ENCODE measurements at regions not wholly inside any gene's neighbourhood (a gene's known extent, or its start where the extent isn't known, plus 50 kb on each side); places are given as distances from the start of the nearest gene placed in this dataset.
"Not testable (repeated sequence)": the region's sequence is repeated elsewhere in the genome, so short reads cannot be mapped to it uniquely, and the experiment has no call there.

DNA sequence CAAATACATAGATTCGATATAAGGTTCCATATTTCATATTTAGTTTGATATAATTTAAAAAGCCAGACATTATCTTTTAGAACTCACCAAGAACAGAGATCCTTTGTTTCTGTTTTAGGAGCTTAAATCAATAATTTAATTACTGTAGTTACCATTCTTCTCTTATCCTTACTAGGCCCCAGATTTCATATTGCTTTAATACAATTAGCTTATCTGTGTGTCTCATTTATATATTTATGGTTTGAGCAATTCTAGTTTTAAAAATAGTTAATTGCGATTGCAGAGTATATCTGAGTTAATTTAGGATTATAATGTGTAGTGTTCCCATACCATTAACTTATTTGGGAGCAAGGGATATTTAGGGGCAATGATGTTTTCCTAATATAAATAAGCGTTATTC, 558.8 kb upstream of the ZNF804A start:
- no peak overlapping the region for H3K4me3 ChIP-seq

DNA sequence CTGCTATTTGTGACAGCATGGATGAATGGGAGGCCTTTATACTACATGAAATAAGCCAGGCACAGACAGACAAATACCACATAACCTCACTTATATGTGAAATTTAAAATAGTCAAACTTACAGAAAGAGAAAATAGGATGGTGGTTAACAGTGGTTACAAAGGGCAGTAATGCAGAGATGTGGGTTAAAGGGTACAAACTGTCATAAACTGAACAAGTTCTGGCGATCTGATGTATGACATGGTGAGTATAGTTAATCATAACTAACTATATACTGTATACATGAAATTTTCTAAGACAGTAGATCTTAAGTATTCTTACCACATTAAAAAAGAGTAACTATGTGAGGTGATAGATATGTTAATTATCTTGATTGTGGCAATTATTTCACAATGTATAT, 558.1 kb upstream of the ZNF804A start:
- Histone ChIP-seq H3K27ac (no peak overlapping the region), H3K36me3 (ENCODE audit: insufficient read depth, low read length) (no peaks in the 10 kb centered on the region), H3K9ac (ENCODE audit: insufficient read length) (no peak overlapping the region), H3K9me3 (ENCODE audit: low read depth, low read length) (no peaks in the 10 kb centered on the region), H3K4me3 (no peak overlapping the region)
- no peak for DNase-seq (ENCODE audit: low read depth, low spot score)
- TF ChIP-seq EZH2 (IDR thresholded peaks at IDR 0.05) (no peak), POLR2AphosphoS5 (IDR thresholded peaks at IDR 0.05; ENCODE audit: borderline replicate concordance, low read depth, low read length) (no peak), FOXP2 (optimal IDR thresholded peaks at IDR 0.05; ENCODE audit: control extremely low read depth, extremely low read length, insufficient read depth) (no peak)

More for the DNA sequence above, 558.8 kb upstream of the ZNF804A start:
- H3K9me3 ChIP-seq (ENCODE audit: low read depth, low read length): no peaks in the 10 kb centered on the region
- DNase-seq (ENCODE audit: low read depth, low spot score): no peak
- H3K27ac ChIP-seq: no peak overlapping the region
- H3K36me3 ChIP-seq (ENCODE audit: insufficient read depth, low read length): no peaks in the 10 kb centered on the region
- TF ChIP-seq POLR2AphosphoS5 (IDR thresholded peaks at IDR 0.05; ENCODE audit: borderline replicate concordance, low read depth, low read length): no peak
- no peak for TF ChIP-seq FOXP2 (optimal IDR thresholded peaks at IDR 0.05; ENCODE audit: control extremely low read depth, extremely low read length, insufficient read depth)
- no peak for TF ChIP-seq EZH2 (IDR thresholded peaks at IDR 0.05)
- no peak overlapping the region for H3K9ac ChIP-seq (ENCODE audit: insufficient read length)

DNA sequence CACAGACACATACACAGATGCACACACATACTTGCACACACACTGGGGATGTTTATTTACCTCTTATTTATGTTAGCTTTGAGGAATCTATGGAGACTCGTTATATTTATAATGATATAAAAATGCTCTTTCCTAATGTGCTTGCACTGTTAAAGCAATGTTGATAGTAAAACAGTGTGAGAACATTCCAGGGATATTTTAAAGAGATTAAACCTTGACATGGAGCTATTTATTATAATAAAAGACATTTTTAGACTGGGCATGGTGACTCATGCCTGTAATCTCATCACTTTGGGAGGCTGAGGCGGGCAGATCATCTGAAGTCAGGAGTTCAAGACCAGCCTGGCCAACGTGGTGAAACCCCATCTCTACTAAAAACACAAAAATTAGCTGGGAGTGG, 557.3 kb upstream of the ZNF804A start:
- Histone ChIP-seq H3K4me3 (no peak overlapping the region), H3K27ac (no peak overlapping the region), H3K9me3 (ENCODE audit: low read depth, low read length) (no peaks in the 10 kb centered on the region), H3K9ac (ENCODE audit: insufficient read length) (no peak overlapping the region), H3K36me3 (ENCODE audit: insufficient read depth, low read length) (no peaks in the 10 kb centered on the region)
- no peak for DNase-seq (ENCODE audit: low read depth, low spot score)
- no peak for TF ChIP-seq FOXP2 (optimal IDR thresholded peaks at IDR 0.05; ENCODE audit: control extremely low read depth, extremely low read length, insufficient read depth)
- TF ChIP-seq EZH2 (IDR thresholded peaks at IDR 0.05): no peak
- no peak for TF ChIP-seq POLR2AphosphoS5 (IDR thresholded peaks at IDR 0.05; ENCODE audit: borderline replicate concordance, low read depth, low read length)

DNA sequence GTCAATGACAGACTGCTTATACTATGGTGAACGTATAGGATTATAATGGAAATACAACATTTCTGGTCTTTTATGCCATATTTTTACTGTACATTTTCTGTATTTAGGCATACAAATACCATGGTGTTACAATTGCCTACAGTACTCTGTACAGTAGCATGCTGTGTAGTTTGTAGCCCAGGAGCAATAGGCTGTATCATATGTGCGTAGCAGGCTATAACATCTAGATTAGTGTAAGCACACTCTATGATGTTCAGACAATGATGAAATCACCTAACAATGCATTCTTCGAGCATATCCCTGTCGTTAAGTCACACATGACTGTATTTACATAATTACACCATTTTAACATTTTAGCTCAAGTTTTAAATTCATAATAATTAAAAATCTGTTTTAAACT, 556.6 kb upstream of the ZNF804A start:
- DNase-seq (ENCODE audit: low read depth, low spot score): no peak
- no peak overlapping the region for H3K9ac ChIP-seq (ENCODE audit: insufficient read length)
- H3K27ac ChIP-seq: no peak overlapping the region
- no peak for TF ChIP-seq FOXP2 (optimal IDR thresholded peaks at IDR 0.05; ENCODE audit: control extremely low read depth, extremely low read length, insufficient read depth)
- no peak for TF ChIP-seq EZH2 (IDR thresholded peaks at IDR 0.05)
- no peak for TF ChIP-seq POLR2AphosphoS5 (IDR thresholded peaks at IDR 0.05; ENCODE audit: borderline replicate concordance, low read depth, low read length)
- H3K36me3 ChIP-seq (ENCODE audit: insufficient read depth, low read length): no peaks in the 10 kb centered on the region
- no peak overlapping the region for H3K4me3 ChIP-seq
- no peaks in the 10 kb centered on the region for H3K9me3 ChIP-seq (ENCODE audit: low read depth, low read length)

GRCh38 chr2:184047536-184047935, 550.8 kb upstream of the ZNF804A start:
- Histone ChIP-seq H3K27ac (no peak overlapping the region), H3K9ac (ENCODE audit: insufficient read length) (no peak overlapping the region), H3K36me3 (ENCODE audit: insufficient read depth, low read length) (no peaks in the 10 kb centered on the region), H3K9me3 (ENCODE audit: low read depth, low read length) (no peaks in the 10 kb centered on the region), H3K4me3 (no peak overlapping the region)
- no peak for DNase-seq (ENCODE audit: low read depth, low spot score)
- no peak for TF ChIP-seq EZH2 (IDR thresholded peaks at IDR 0.05)
- no peak for TF ChIP-seq FOXP2 (optimal IDR thresholded peaks at IDR 0.05; ENCODE audit: control extremely low read depth, extremely low read length, insufficient read depth)
- no peak for TF ChIP-seq POLR2AphosphoS5 (IDR thresholded peaks at IDR 0.05; ENCODE audit: borderline replicate concordance, low read depth, low read length)

GRCh38 chr2:184049566-184049965, 548.8 kb upstream of the ZNF804A start:
- Histone ChIP-seq H3K9me3 (ENCODE audit: low read depth, low read length) (no peaks in the 10 kb centered on the region), H3K27ac (no peak overlapping the region), H3K4me3 (no peak overlapping the region), H3K9ac (ENCODE audit: insufficient read length) (no peak overlapping the region), H3K36me3 (ENCODE audit: insufficient read depth, low read length) (no peaks in the 10 kb centered on the region)
- no peak for TF ChIP-seq FOXP2 (optimal IDR thresholded peaks at IDR 0.05; ENCODE audit: control extremely low read depth, extremely low read length, insufficient read depth)
- no peak for TF ChIP-seq POLR2AphosphoS5 (IDR thresholded peaks at IDR 0.05; ENCODE audit: borderline replicate concordance, low read depth, low read length)
- TF ChIP-seq EZH2 (IDR thresholded peaks at IDR 0.05): no peak
- DNase-seq (ENCODE audit: low read depth, low spot score): no peak

DNA sequence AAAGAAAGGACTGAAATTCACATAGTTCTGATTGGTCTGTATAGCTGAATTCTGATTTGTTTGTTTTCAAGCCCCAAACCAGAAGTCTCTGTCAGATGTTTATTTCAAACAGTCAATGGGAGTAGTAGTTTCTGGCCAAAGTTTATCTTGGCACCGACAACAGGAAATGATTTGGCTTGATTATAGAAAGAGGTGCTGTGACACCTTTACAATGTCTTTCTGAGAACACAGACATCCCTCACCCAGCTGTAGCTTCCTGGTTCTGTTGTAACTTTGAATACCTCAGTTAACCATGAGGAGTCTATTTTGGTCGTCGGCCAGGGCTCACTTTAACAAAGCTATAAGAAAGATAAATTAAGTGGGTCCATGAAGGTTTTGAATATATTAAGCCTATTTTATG, 545.0 kb upstream of the ZNF804A start:
- no peaks in the 10 kb centered on the region for H3K36me3 ChIP-seq (ENCODE audit: insufficient read depth, low read length)

GRCh38 chr2:184054419-184054818, 543.9 kb upstream of the ZNF804A start:
- not testable (repeated sequence) for H3K9ac ChIP-seq (ENCODE audit: insufficient read length); H3K36me3 ChIP-seq (ENCODE audit: insufficient read depth, low read length); DNase-seq (ENCODE audit: low read depth, low spot score); H3K4me3 ChIP-seq; H3K27ac ChIP-seq; H3K9me3 ChIP-seq (ENCODE audit: low read depth, low read length)

More for the DNA sequence above, 545.0 kb upstream of the ZNF804A start:
- DNase-seq (ENCODE audit: low read depth, low spot score): no peak
- Histone ChIP-seq H3K27ac (no peak overlapping the region), H3K4me3 (no peak overlapping the region), H3K9me3 (ENCODE audit: low read depth, low read length) (no peaks in the 10 kb centered on the region), H3K9ac (ENCODE audit: insufficient read length) (no peak overlapping the region)
- TF ChIP-seq FOXP2 (optimal IDR thresholded peaks at IDR 0.05; ENCODE audit: control extremely low read depth, extremely low read length, insufficient read depth) (no peak), EZH2 (IDR thresholded peaks at IDR 0.05) (no peak), POLR2AphosphoS5 (IDR thresholded peaks at IDR 0.05; ENCODE audit: borderline replicate concordance, low read depth, low read length) (no peak)

GRCh38 chr2:184057910-184058309, 540.4 kb upstream of the ZNF804A start:
- H3K27ac ChIP-seq: no peak overlapping the region
- DNase-seq (ENCODE audit: low read depth, low spot score): no peak
- no peak overlapping the region for H3K9ac ChIP-seq (ENCODE audit: insufficient read length)
- no peaks in the 10 kb centered on the region for H3K36me3 ChIP-seq (ENCODE audit: insufficient read depth, low read length)
- no peak for TF ChIP-seq FOXP2 (optimal IDR thresholded peaks at IDR 0.05; ENCODE audit: control extremely low read depth, extremely low read length, insufficient read depth)
- TF ChIP-seq POLR2AphosphoS5 (IDR thresholded peaks at IDR 0.05; ENCODE audit: borderline replicate concordance, low read depth, low read length): no peak
- no peak for TF ChIP-seq EZH2 (IDR thresholded peaks at IDR 0.05)
- no peak overlapping the region for H3K4me3 ChIP-seq
- no peaks in the 10 kb centered on the region for H3K9me3 ChIP-seq (ENCODE audit: low read depth, low read length)

DNA sequence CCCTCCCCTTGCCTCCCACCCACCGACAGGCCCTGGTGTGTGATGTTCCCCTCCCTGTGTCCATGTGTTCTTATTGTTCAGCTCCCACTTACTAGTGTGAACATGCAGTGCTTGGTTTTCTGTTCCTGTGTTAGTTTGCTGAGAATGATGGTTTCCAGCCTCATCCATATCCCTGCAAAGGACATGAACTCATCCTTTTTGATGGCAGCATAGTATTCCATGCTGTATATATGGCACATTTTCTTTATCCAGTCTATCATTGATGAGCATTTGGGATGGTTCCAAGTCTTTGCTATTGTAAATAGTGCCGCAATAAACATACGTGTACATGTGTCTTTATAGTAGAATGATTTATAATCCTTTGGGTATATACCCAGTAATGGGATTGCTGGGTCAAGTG, 538.1 kb upstream of the ZNF804A start:
- DNase-seq (ENCODE audit: low read depth, low spot score); H3K4me3 ChIP-seq; H3K9ac ChIP-seq (ENCODE audit: insufficient read length); H3K36me3 ChIP-seq (ENCODE audit: insufficient read depth, low read length); H3K9me3 ChIP-seq (ENCODE audit: low read depth, low read length); H3K27ac ChIP-seq: not testable (repeated sequence)
